ENCODE measurements at regions not wholly inside any gene's neighbourhood (a gene's known extent, or its start where the extent isn't known, plus 50 kb on each side); places are given as distances from the start of the nearest gene placed in this dataset.
"Not testable (repeated sequence)": the region's sequence is repeated elsewhere in the genome, so short reads cannot be mapped to it uniquely, and the experiment has no call there.

DNA sequence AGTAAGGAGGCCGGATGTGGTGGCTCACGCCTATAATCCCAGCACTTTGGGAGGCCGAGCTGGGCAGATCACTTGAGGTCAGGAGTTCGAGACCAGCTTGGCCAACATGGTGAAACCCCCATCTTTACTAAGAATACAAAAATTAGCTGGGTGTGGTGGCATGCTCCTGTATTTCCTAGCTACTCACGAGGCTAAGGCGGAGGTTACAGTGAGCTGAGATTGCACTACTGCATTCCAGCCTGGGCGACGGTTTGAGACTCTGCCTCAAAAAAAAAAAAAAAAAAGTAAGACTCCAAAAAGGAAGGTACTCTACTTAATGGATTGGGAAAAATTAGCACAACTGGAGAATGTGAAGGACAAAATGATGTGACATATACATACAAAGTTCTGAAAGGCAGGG lies 130.2 kb upstream of the PTPN20 start:
- TF ChIP-seq, protein P1, sequence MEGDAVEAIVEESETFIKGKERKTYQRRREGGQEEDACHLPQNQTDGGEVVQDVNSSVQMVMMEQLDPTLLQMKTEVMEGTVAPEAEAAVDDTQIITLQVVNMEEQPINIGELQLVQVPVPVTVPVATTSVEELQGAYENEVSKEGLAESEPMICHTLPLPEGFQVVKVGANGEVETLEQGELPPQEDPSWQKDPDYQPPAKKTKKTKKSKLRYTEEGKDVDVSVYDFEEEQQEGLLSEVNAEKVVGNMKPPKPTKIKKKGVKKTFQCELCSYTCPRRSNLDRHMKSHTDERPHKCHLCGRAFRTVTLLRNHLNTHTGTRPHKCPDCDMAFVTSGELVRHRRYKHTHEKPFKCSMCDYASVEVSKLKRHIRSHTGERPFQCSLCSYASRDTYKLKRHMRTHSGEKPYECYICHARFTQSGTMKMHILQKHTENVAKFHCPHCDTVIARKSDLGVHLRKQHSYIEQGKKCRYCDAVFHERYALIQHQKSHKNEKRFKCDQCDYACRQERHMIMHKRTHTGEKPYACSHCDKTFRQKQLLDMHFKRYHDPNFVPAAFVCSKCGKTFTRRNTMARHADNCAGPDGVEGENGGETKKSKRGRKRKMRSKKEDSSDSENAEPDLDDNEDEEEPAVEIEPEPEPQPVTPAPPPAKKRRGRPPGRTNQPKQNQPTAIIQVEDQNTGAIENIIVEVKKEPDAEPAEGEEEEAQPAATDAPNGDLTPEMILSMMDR (IDR thresholded peaks at IDR 0.05; ENCODE audit: insufficient read depth, low read length) = not testable (repeated sequence)
- TF ChIP-seq, protein P2, sequence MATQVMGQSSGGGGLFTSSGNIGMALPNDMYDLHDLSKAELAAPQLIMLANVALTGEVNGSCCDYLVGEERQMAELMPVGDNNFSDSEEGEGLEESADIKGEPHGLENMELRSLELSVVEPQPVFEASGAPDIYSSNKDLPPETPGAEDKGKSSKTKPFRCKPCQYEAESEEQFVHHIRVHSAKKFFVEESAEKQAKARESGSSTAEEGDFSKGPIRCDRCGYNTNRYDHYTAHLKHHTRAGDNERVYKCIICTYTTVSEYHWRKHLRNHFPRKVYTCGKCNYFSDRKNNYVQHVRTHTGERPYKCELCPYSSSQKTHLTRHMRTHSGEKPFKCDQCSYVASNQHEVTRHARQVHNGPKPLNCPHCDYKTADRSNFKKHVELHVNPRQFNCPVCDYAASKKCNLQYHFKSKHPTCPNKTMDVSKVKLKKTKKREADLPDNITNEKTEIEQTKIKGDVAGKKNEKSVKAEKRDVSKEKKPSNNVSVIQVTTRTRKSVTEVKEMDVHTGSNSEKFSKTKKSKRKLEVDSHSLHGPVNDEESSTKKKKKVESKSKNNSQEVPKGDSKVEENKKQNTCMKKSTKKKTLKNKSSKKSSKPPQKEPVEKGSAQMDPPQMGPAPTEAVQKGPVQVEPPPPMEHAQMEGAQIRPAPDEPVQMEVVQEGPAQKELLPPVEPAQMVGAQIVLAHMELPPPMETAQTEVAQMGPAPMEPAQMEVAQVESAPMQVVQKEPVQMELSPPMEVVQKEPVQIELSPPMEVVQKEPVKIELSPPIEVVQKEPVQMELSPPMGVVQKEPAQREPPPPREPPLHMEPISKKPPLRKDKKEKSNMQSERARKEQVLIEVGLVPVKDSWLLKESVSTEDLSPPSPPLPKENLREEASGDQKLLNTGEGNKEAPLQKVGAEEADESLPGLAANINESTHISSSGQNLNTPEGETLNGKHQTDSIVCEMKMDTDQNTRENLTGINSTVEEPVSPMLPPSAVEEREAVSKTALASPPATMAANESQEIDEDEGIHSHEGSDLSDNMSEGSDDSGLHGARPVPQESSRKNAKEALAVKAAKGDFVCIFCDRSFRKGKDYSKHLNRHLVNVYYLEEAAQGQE (IDR thresholded peaks at IDR 0.05; ENCODE audit: insufficient replicate concordance, low read depth) = not testable (repeated sequence)
- TF ChIP-seq POLR2AphosphoS5 (IDR thresholded peaks at IDR 0.05; ENCODE audit: low read depth); GABPA (IDR thresholded peaks at IDR 0.05; ENCODE audit: low read depth); SPI1 (IDR thresholded peaks at IDR 0.05; ENCODE audit: borderline replicate concordance, low read depth): not testable (repeated sequence)
